ENCODE measurements at regions not wholly inside any gene's neighbourhood (a gene's known extent, or its start where the extent isn't known, plus 50 kb on each side); places are given as distances from the start of the nearest gene placed in this dataset.

DNA sequence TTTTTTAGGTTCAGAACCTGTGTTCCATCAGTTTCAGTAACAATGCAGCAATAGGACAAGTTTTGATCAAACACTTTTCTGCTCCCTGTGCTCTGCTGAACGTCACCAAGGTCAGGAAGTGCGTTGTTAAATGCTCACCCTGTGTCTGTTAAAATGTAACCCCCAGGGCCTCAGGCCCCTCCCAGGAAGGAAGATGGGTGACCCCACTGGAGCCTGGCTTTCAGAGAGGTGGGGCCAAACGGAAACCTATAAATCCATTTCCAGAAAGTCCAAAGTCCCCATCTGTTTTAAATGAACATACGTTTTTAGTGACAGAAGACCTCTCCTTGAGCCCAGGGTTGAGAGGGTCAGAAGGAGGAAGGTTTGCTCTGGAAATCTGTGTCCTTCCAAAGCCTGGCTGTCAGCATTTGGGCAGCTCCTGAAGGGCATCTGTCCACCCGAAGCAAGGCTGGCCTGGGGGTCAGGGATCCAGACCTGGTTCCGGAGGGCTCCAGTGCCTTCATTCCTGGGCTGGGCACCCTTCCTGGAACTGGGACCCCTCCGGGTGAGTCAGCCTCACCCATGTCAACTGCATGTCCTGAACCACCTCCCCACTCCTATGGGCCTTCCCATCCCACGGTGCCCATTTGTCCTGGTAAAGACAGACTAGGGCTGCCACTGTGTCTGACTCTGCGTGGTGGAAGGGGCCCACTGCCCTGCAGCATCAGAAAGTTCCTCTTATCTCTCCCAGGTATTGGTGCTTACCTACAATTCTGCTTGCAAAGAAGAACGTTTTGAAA, 117.4 kb upstream of the COPS8 start:
- H3K4me3 ChIP-seq (ENCODE audit: low read depth, low read length) = no peak overlapping the region
- TF ChIP-seq, protein P1, sequence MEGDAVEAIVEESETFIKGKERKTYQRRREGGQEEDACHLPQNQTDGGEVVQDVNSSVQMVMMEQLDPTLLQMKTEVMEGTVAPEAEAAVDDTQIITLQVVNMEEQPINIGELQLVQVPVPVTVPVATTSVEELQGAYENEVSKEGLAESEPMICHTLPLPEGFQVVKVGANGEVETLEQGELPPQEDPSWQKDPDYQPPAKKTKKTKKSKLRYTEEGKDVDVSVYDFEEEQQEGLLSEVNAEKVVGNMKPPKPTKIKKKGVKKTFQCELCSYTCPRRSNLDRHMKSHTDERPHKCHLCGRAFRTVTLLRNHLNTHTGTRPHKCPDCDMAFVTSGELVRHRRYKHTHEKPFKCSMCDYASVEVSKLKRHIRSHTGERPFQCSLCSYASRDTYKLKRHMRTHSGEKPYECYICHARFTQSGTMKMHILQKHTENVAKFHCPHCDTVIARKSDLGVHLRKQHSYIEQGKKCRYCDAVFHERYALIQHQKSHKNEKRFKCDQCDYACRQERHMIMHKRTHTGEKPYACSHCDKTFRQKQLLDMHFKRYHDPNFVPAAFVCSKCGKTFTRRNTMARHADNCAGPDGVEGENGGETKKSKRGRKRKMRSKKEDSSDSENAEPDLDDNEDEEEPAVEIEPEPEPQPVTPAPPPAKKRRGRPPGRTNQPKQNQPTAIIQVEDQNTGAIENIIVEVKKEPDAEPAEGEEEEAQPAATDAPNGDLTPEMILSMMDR (IDR thresholded peaks at IDR 0.05; ENCODE audit: low read depth, low read length, missing control alignments) = no peak
- DNase-seq (ENCODE audit: low read depth) = no peak

DNA sequence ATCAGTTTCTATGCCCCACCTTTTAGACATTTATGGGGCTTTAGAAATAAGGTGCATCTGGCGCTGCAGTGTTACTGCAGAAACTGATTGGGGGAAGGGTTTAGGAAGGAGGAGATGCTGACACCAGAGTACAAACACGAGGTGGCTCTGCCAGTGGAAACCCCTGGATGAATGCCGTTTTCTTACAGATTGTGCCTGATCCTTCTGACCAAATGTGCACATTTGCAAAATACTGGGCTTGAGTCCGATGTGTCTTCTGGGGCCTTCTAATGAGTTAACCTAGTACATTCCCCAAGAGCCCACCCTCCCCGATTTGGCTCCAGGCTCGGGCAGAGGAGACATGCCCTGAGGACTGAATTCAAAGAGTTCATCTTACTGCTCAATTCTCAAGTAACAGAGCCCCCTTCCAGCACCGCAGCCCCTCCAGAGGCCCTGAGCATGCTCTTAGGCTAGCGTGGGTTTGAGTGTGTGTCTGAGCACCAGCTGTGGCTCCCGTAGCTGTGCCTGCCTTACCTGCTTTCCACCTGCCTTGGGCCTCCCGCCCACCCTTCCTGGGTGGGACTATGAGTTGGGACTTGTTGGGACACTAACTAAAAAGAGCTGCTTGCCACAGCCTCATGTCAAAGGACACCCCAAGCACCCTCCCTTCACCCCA, 116.7 kb upstream of the COPS8 start:
- H3K4me3 ChIP-seq (ENCODE audit: low read depth, low read length) = no peak overlapping the region
- TF ChIP-seq, protein P1 (IDR thresholded peaks at IDR 0.05; ENCODE audit: low read depth, low read length, missing control alignments) = no peak
- DNase-seq (ENCODE audit: low read depth) = no peak

DNA sequence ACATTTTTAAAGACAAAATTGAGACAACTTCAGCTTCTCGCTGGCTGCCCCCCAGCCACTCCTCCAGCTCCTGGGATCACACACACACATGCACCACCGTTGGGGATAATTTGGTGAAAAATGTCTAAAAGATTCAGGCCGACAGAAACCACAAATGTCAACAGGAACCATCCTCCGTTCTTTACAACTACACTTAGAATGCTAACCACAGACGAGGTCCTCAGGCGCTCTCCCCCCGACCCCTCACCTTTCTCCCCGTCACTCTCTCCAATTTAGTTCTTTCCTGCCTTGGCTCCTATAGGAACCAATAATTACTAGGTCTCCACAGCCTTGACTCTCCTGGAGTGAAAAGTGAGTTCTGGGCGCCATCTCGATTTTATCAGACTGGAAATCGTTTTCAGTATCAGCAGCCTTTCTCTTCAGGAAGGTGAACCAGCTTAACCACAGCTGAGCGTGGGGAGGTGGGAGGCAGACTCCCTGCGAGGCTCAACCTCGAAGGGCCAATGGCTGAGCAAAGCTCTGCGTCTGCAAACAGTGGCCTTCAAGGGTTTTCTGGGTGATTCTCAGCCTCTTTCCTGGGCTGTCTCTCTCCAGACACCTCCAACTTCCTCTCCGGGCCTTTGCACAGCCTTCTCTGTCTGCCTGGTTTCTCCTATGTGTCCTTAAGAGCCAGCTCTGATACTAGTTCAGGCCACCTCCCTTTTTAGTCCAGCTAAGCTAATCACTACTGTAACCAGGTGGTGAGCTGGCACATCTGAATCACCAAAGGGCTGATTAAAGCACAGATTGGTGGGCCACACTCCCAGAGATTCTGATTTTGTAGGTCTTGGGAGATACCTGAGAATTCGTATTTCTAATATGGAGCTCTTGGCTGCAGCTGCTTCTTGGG, 115.7 kb upstream of the COPS8 start:
- TF ChIP-seq, protein P1 (IDR thresholded peaks at IDR 0.05; ENCODE audit: low read depth, low read length, missing control alignments) = no peak
- H3K4me3 ChIP-seq (ENCODE audit: low read depth, low read length) = no peak overlapping the region
- DNase-seq (ENCODE audit: low read depth) = no peak

DNA sequence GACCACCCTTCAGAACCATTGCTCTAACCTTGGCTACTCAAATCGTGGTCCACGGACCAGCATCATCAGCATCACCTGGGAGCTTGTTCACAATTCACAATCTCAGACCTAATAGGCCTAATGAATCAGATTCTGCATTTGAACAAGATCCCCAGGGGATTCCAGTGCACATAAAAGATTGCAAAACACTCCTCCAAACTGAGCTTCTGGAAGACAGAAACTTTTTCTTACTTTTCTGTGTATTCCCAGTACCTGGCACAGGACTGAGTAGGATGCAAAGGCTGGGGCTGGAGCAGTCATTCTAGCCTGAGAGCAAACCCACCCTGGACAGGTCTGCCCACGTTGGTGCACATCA, 115.1 kb upstream of the COPS8 start:
- no peak overlapping the region for H3K4me3 ChIP-seq (ENCODE audit: low read depth, low read length)
- DNase-seq (ENCODE audit: low read depth) = no peak
- TF ChIP-seq, protein P1 (IDR thresholded peaks at IDR 0.05; ENCODE audit: low read depth, low read length, missing control alignments) = no peak

DNA sequence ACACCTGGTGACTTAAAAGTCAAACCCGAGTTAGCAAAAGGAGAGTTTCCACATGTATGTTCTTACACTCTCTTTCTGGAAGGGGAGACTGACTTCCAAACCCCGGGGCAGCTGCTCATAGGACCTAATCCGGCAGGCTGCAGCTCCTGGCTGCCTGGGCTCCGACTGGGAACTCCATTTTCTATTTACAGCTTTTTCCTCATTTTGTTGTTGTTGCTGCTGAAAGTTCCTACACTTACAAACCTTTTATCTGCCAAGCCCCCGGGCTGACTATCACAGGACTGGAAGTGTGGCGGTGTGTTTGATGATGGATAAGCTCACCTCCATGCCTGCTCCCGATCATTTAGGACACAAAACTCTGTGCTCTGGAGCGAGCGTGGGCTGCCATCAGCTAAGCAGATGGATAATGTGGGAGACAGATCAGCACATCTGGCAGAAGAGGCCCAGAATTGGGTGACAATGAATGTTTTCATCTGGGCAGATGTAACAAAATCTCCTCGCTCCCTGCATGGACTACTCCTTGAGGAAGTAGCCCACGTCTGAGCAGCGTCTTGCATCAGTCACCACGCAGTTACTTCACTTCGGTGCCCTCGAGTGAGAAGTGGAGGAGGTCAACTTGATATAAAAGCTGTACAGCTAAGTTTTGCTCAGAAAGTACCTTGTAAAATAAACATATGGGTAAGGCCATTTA, 114.4 kb upstream of the COPS8 start:
- no peak for DNase-seq (ENCODE audit: low read depth)
- H3K4me3 ChIP-seq (ENCODE audit: low read depth, low read length) = no peak overlapping the region
- TF ChIP-seq, protein P1 (IDR thresholded peaks at IDR 0.05; ENCODE audit: low read depth, low read length, missing control alignments) = no peak

DNA sequence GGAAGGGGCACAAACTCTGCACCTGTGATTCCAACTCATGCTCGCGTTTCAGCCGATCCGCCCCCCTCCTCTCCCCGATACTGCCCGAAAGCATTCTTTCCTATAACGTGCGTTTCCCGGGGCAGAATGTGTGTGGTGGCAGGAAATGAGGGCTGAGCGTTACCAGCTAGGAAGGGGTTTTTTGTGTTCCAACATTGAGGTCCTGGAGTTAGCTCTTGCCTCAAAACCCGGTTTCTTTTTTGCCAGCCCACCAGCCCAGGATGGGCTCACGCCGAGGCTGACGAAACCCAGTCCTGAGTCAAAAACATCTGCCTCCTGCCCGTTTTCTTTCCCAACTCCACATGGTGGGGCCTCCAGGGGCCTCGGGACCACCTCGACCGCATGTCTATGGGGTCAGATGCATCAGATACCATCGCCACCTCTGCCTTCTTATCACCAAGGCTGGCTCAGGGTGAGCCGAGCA, 113.7 kb upstream of the COPS8 start:
- no peak for DNase-seq (ENCODE audit: low read depth)
- TF ChIP-seq, protein P1 (IDR thresholded peaks at IDR 0.05; ENCODE audit: low read depth, low read length, missing control alignments) = no peak

More for the DNA sequence above, 113.7 kb upstream of the COPS8 start:
- H3K4me3 ChIP-seq (ENCODE audit: low read depth, low read length) = no peak overlapping the region

All from GM12864 (cell line).